ENCODE measurements at regions not wholly inside any gene's neighbourhood (a gene's known extent, or its start where the extent isn't known, plus 50 kb on each side); places are given as distances from the start of the nearest gene placed in this dataset.
"Not testable (repeated sequence)": the region's sequence is repeated elsewhere in the genome, so short reads cannot be mapped to it uniquely, and the experiment has no call there.

DNA sequence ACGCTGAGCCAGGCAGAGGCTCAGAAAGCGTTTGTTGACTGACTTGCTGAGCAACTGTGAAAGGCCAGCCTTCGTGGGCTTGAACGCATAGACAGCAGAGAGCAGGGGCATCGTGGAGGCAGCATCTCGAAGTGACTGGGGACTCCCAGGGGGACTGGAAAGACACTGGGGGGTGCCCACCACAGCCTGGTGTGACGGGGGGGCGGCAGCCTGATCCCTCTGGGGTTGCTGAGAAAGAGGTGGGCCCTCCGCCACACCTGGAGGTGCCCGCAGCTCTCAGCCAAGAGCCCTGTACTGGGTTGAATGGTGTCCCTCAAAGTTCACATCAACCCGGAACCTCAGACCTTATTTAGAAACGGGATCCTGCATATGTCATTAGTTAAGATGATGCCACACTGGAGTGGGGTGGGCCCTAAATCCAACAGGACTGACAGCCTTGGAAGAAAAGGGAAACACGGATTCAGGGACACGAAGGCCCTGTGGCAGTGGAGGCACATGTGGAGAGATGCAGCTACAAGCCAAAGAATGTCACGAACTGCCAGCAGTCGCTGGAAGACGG is 84.6 kb downstream of the RFLNA start:
- no peak for DNase-seq

DNA sequence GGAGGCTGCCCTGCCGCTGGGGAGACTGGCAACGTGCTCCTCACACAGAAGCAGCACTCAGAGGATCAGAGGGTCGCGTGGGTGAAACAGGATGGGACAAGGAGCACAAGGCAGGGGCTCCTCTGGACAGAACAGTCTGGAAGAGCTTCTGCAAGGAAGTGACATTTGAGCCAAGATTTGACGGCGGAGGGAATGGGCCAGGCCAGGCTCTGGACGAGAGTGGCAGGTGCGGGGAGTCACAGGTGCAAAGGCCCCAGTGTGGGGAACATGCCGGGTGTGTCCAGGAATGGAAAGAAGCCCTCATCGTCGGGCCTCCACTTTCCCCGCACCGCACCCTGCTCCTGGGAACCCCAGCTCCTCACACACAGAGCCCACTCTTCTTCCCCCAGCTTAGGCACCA is 84.0 kb downstream of the RFLNA start:
- no peak for DNase-seq

DNA sequence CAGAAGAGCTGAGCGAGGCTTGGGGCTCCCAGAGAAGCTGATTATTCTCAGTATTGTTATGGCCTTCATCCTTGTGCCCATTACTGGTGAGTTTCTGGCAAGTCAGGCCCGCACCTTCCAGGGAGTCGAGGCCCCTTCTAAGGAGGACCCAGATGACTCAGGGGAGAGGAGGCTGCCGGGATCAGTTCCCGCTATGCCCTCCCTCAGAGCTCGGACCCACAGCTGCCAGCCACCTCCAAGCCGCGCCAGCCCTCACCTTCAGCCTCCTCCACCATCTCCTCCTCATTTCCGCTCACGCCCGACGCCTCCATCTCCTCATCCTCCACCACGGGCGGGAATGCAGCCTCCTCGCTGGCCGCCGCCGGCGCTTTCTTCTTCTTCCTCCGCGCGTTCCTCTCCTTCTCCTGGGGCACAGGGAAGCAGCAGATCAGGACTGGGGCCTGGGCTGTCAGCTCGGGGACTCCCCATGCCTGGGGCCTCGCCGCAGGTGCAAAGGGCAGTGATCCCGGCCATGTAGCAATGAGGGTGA is 83.2 kb downstream of the RFLNA start:
- no peak for DNase-seq

DNA sequence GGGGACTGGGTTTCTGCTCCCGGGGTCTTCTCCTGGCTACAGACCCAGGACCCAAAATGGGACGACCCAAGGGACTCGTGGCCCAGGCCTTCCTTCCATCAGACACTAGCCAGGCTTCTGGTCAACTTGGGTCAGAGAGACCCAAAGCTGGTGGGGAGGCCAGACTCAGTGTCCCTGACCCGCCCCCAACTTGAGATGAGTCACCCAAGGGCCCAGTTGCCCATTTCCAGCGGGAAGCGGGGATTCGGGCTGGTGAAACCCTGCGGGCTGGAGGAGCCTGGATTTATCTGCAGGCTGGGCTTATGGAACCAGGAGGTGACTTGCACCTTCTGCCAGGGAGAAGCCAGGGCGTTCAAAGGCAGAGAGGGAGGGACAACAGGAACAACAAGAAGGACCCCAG is 81.5 kb downstream of the RFLNA start:
- DNase-seq = no peak

DNA sequence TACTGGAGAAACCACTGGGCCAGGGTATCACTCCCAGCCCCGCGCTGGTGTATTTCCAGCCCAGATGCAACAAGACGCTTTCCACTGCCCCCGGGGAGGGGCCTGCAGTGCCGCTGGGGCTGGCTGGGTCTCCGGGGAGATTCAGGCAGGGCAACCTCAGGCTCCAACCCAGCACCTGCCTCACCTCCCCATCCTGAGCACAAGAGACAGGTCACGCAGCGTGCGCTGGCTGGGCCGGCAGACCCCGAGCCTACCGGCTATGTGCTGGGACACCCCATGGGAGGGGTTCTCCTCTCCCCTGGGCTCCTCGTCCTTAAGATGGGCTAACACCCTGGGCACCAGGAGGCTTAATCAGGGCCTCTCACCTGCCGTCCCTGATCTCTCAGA is 80.9 kb downstream of the RFLNA start:
- DNase-seq = no peak

DNA sequence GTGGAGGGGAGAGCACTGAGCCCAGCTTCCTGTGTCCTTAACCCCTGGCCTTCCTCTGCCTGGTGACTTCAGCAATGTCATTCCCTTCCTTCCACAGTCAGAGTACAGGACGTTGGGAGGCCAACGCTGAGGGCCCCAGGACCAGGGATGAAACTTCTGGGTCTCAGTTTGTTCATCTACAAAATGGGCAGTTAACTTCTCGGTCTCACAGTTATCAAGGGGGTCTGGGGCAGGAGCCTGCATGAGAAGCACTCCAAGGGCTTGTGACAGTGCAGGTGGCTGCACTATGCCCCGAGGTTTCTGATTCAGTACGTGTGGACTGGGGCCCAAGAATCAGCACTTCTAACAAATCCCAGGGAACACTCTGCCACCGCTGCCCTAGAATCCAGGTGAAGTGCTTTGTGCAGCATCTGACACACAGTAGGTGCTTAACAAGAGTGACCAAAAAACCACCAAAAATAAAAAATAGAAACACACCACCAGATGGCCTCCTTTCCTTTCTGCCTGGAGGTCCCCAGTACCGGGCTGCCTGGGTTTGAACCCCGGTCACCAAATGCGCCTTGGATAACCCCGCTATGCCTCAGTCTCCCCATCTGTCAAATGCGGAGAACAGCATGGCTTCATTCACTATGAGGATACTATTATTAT is 80.4 kb downstream of the RFLNA start:
- DNase-seq = no peak

DNA sequence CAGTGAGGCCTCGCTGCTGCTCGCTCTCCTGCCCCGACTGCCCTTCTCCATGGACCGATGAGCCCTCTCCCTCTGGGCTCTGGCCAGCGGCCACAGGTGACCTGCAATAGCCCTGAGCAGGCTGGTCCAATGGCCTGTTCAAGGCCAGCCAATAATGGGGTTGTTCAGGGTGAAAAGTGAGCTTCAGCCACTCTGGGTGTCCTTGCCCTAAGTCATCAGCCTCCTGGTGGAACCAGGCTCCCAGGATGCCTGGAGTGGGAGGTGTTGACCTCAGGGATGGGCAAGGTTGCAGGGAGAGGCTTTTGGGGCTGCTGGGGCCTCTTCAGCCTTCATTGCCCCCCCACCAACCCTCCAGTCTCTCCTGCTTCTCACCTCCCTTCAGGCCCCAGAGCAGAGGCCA is 79.7 kb downstream of the RFLNA start:
- no peak for DNase-seq

DNA sequence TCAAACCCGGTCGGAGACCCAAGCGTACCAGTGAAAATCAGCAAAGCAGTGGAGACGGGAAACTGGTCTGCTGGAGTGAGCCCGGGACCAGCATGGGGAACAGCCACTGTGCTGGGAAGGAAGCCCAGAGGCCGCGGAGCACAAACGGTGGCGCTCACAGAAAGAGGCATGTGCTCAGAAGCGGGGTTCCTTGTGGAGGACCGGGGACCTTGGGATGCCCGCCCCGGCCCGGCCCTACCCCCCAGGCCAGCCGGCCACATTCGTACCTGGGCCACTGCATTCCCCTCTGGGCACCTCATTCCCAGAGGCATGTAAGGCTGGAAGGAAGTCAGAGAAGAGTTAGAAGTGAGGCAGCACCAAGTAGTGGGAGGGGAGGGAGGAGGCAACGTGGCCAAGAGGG is 79.3 kb downstream of the RFLNA start:
- DNase-seq = no peak

DNA sequence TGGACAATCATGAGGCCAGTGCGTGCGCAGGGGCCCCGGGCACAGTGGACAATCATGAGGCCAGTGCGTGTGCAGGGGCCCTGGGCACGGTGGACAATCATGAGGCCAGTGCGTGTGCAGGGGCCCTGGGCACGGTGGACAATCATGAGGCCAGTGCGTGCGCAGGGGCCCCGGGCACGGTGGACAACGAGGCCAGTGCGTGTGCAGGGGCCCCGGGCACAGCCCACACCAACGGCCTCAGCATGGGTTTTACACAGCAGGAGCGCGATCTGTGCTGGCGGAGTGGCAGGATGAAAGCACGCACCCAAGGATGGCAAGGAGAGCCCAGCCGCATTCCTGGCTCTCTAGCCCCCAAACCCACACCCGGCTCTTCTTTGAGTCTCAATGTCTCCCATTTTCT is 78.8 kb downstream of the RFLNA start:
- DNase-seq = not testable (repeated sequence)

DNA sequence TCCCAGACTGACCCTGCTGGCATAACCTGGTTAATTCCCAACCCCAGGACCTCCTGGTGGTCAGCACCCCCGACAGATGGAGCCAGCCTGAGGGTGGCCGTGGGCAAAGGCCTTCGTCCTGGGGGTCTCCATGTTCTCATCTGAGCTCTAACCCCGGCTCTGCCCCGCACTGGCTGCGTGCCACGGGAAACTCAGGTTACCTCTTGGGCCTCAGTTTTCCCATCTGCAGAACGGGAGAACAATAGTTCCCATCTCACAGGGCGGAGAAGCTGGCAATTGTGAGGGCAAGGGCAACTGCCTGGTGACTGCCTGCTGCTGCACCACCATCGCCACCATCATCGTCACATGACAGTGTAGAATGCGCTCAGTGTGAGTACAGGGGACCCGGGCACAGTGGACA is 77.9 kb downstream of the RFLNA start:
- DNase-seq = no peak

DNA sequence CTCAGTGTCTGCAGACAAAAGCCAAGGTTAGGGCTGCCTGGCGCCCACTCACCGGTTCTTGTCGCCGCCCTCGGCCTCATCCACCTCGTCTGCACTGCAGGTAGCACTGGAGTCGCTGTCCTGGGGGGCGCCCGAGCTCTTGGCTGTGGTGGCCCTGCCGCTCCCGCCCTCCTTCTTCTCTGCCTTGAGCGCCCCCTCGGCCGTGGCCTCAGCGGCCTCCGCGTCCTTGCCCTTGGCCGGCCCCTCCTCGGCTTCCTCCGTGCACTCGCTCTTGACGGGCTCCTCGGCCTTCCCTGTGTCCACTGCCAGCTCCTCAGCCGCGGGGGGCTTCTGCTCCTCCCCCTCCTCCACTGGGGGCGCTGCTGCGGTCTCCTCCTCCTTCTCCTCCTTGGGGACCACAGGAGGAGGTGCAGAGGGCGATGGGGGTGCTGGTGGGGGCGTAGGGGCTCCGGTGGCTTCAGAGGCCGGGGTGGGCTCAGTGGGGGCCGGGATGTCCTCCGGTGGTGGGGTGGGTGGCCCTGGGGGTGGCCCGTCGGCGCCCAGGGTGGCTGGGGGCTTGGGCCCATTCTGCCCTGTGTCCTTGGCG is 77.2 kb downstream of the RFLNA start:
- no peak for DNase-seq

DNA sequence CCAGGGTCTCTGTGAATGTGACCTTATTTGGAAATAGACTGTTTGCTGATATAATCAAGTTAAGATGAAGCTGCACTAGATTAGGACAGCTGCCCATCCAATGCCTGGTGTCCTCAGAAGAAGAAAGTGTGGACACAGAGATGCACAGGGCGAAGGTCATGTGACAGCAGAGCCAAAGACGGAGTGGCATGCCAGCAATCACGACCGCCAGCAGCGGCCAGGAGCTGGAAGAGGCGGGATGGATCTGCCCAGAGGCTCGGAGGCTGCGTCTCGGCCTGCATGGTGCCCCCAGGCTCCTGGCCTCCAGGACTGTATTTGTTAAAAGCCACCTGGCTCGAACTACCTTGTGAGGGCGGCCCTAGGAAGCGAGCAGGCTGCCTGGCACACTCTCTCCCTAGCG is 76.5 kb downstream of the RFLNA start:
- no peak for DNase-seq

DNA sequence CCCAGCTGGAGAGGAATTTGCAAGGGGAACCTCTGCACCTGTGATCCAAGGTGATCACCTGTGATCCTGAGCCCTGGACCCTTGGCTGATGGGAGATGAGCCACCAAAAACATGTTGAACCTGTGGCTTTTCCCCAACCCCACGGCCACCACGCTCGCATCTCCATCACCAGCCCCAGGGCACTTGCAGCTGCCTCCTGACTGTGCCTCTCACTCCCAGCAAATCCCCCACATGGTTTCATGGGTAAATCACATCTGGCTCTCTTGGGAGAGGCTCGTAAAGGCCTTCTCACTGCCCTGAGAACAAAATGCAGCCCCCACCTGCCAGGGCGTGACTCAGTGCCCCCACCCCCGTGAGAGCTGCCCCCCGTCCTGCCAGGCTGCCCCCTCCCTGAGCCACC is 76.0 kb downstream of the RFLNA start:
- DNase-seq = peak in 1 of 2 experiments; percentile 7

DNA sequence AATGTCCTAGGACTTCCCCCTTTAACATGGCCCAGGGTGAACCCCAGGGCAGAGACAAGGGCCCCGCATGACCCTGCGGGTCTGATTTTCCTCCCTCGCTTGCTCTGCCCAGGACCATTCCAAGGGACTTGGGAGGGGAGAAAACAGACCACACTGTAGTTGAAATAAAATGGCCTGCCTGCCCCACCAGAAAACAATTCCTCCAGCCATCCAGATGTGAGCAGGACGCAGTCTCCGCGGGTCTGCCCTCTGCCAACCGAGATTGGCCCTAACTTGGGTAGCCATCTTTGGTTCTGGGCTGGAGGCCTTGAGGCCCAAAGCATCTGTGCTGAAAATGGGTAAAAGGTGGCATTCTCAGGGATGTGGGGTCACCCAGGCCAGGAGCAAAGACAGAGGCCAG is 75.5 kb downstream of the RFLNA start:
- no peak for DNase-seq

DNA sequence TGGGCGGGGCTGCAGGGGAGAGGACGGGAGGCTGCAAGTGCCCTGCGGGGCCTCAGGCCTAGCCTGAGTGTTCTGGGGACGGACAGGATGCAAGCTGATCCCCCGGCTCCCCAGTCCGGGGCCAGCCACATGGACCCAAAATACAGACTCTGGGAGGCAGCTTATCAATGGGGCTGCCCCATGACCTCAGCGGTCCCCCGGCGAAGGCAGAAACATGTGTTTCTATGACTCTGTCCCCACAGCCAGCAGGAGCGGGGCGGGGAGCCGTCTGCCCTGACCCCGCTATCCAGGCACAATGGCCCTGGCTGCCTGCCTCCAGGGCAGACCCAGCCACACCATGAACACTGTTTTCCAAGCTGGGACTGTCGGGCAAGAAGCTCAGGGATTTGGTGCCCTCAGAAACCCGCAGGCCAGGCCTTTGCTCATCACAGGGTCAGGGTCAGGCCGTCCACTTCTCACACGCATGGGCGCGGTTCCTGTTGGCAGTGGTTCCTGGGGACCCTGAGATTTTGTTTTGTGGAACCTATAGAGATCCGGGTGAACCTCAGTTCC is 75.0 kb downstream of the RFLNA start:
- no peak for DNase-seq

DNA sequence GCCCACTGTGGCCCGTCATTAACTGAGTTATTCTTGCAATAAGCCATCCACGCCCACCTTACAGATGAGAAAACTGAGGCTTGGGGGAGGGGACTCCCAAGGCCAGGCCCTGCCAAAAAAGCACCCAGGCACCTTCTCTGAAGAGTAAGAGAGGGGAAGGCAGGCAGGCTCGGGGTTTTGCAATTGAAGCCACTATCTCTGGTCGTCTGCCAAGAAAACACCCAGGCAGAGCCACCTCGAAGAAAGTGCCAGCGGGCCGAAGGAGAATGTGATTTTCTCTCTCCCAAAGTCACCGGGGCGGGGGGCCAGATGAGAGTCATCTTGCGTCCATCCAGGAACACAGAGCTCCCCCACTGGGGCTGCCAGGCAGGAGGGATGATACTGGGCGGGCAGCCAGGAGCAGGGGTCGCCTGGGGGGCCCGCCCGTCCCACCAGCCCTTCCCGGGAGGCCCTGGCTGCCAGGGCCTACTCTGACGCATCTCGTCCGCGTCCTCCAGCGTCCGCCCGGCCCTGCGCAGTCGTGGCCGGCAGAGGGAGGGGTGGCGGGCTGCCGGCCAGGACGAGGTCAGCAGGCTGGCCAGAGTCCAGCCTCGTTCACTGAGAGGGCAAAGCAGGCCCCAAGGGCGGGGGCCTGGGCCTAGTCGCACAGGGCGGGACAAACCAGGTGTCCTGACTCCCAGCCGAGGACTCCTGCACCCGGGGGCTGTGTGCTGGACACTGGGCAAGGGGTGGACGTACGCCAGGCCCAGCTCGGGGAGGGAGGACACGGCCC is 74.3 kb downstream of the RFLNA start:
- no peak for DNase-seq

DNA sequence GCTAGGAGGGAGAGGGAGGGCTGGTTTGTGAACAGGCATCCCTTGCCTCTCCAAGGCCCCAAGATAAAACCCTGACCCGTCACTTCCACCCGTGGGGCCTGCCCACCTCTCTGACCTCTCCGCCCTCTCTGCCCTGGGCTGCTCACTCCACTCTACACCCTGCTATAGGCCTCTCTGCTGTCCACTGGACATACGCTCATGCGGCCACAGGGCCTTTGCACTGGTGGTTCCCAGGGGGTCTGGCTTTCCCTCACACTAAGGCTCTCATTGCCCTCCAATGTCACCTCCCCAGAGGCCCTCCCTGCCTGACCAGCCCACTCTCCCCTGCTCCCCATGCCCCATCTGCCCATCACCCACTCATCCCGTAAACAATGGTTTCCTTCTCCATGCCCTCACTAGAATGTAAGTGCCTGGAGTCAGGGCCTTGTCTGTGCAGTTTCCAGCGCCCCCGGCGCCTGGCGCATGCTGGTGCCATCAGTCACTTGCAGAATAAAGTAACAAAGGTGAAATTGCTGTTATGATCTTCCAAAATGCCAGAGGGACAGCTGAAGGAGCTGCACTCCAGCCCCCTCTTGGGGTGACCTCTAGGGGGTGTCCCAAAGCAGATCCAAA is 73.6 kb downstream of the RFLNA start:
- DNase-seq = no peak

DNA sequence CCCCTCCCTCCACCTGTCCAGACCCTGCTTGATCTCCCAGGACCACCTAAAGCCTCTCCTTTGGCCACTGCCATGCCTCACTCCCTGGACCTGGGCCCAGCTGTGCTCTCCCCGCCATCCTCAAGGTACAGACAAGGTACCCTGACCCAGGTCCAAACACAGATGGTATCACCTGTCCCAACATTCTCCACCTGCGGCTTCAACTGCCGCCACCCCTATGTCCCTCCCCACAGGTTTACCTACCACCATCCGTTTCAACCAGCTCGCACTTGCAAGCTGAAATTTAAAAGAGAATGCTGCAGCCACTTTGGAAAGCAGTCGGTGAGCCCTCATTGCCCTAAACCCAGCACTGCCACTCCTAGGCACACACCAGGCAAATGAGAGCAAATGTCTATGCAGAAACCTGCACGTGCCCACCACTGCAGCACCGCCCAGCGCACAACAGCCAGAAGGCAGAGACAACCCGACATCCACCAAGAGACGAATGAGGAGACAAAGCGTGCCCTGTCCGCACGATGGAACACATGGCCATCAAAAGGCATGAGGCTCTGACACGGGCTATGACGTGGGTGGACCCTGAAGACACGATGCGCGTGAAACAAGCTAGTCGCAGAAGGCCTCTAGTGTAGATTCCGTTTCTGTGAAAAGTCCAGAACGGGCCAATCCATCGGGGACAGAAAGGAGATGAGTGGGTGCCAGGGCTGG is 71.0 kb downstream of the RFLNA start:
- no peak for DNase-seq
